HepG2 (cell line): ENCODE measurements at regions not wholly inside any gene's neighbourhood (a gene's known extent, or its start where the extent isn't known, plus 50 kb on each side); places are given as distances from the start of the nearest gene placed in this dataset.

Experiments
- ARID5B ChIP-seq: IDR thresholded peaks from 2 replicates; pipeline ENCODE4 v1.4.0; 2020; ENCODE audit warnings: mild to moderate bottlenecking, missing genetic modification reagents
- FOXA1 ChIP-seq, 2 experiments: fragments of 450-650 bp in 1 of 2; sonication (generic) in 1 of 2; formaldehyde crosslinking in 1 of 2; IDR thresholded peaks; 2 replicates each; pipeline versions ENCODE4 v1.4.0 to v1.6.1; 2016 to 2020; ENCODE audit warnings: missing genetic modification reagents in 1 of 2
- HDAC2 ChIP-seq: sonication (generic); formaldehyde crosslinking; IDR thresholded peaks from 2 replicates; pipeline ENCODE4 v1.4.0; 2020; ENCODE audit warnings: missing genetic modification reagents
- HHEX ChIP-seq: IDR thresholded peaks from 2 replicates; pipeline ENCODE4 v1.6.1; 2016; ENCODE audit warnings: control low read depth
- LCORL ChIP-seq, 2 experiments: fragments of 450-650 bp in 1 of 2; sonication (generic) in 1 of 2; formaldehyde crosslinking in 1 of 2; IDR thresholded peaks; 2 replicates each; pipeline versions ENCODE4 v1.5.0 to v1.6.1; 2017 to 2020; ENCODE audit warnings: antibody characterized with exemption in 1 of 2, missing genetic modification reagents in 1 of 2
- NFYC ChIP-seq: IDR thresholded peaks from 2 replicates; pipeline ENCODE4 v1.6.1; 2016; ENCODE audit warnings: missing genetic modification reagents, missing compliant biosample characterization
- RELA ChIP-seq: sonication (generic); formaldehyde crosslinking; IDR thresholded peaks from 2 replicates; pipeline ENCODE4 v1.4.0; 2020; ENCODE audit warnings: missing genetic modification reagents
- REPIN1 ChIP-seq: sonication (generic); formaldehyde crosslinking; IDR thresholded peaks from 2 replicates; pipeline ENCODE4 v1.8.0; 2022; ENCODE audit warnings: missing genetic modification reagents, low read depth, mild to moderate bottlenecking, borderline replicate concordance
- RFX3 ChIP-seq: IDR thresholded peaks from 2 replicates; pipeline ENCODE4 v1.6.1; 2016; ENCODE audit warnings: missing biosample characterization, missing genetic modification reagents
- RXRB ChIP-seq: IDR thresholded peaks from 2 replicates; pipeline ENCODE4 v1.6.1; 2016; ENCODE audit warnings: borderline replicate concordance, missing genetic modification reagents, missing compliant biosample characterization
- STAT5B ChIP-seq: sonication (generic); formaldehyde crosslinking; IDR thresholded peaks from 2 replicates; pipeline ENCODE4 v1.4.0; 2020; ENCODE audit warnings: missing genetic modification reagents
- TMF1 ChIP-seq: sonication (generic); formaldehyde crosslinking; IDR thresholded peaks from 2 replicates; pipeline ENCODE4 v1.8.1; 2022; ENCODE audit warnings: low read depth, missing genetic modification reagents
- ZBTB10 ChIP-seq: sonication (generic); formaldehyde crosslinking; IDR thresholded peaks from 2 replicates; pipeline ENCODE4 v1.4.0; 2020; ENCODE audit warnings: missing genetic modification reagents, borderline replicate concordance
- ZBTB21 ChIP-seq: sonication (generic); formaldehyde crosslinking; IDR thresholded peaks from 2 replicates; pipeline ENCODE4 v1.4.0; 2020; ENCODE audit warnings: missing genetic modification reagents
- ZBTB25 ChIP-seq: IDR thresholded peaks from 2 replicates; pipeline ENCODE4 v1.6.1; 2018; ENCODE audit warnings: missing genetic modification reagents
- ZNF260 ChIP-seq: sonication (generic); formaldehyde crosslinking; IDR thresholded peaks from 2 replicates; pipeline ENCODE4 v1.4.0; 2020; ENCODE audit warnings: missing genetic modification reagents, low read depth, mild to moderate bottlenecking, borderline replicate concordance
- ZNF460 ChIP-seq: sonication (generic); formaldehyde crosslinking; IDR thresholded peaks from 2 replicates; pipeline ENCODE4 v1.5.1; 2020; ENCODE audit warnings: missing genetic modification reagents, mild to moderate bottlenecking, borderline replicate concordance
- ZNF704 ChIP-seq: sonication (generic); formaldehyde crosslinking; IDR thresholded peaks from 2 replicates; pipeline ENCODE4 v1.8.1; 2023; ENCODE audit warnings: mild to moderate bottlenecking, inconsistent platforms, moderate library complexity, missing genetic modification reagents, borderline replicate concordance
- TF ChIP-seq, protein P1 (sequence below): IDR thresholded peaks from 2 replicates; pipeline ENCODE4 v1.6.1; 2012; ENCODE audit warnings: low read depth, low read length, improper control_type of control experiment

- TF ChIP-seq, protein P1, sequence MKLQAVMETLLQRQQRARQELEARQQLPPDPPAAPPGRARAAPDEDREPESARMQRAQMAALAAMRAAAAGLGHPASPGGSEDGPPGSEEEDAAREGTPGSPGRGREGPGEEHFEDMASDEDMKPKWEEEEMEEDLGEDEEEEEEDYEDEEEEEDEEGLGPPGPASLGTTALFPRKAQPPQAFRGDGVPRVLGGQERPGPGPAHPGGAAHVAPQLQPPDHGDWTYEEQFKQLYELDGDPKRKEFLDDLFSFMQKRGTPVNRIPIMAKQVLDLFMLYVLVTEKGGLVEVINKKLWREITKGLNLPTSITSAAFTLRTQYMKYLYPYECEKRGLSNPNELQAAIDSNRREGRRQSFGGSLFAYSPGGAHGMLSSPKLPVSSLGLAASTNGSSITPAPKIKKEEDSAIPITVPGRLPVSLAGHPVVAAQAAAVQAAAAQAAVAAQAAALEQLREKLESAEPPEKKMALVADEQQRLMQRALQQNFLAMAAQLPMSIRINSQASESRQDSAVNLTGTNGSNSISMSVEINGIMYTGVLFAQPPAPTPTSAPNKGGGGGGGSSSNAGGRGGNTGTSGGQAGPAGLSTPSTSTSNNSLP: 0 out of 2 replicates have a peak, but pooled peaks have one; percentile 49
- no peak for TF ChIP-seq RELA (CRISPR knock-in tag)
- peak; percentile 41; the same call in 1 of the 2 replicates for TF ChIP-seq RXRB (CRISPR knock-in tag)
- no peak for TF ChIP-seq LCORL (IDR thresholded peaks at IDR 0.05)
- TF ChIP-seq LCORL (CRISPR knock-in tag; IDR thresholded peaks at IDR 0.05): no peak
- TF ChIP-seq ZBTB21 (CRISPR knock-in tag): no peak
- no peak for TF ChIP-seq TMF1 (CRISPR knock-in tag)
- no peak for TF ChIP-seq ZNF260 (CRISPR knock-in tag)
- no peak for TF ChIP-seq RFX3 (CRISPR knock-in tag)
- no peak for TF ChIP-seq ZNF460
- TF ChIP-seq NFYC (CRISPR knock-in tag): no peak
- no peak for TF ChIP-seq HDAC2 (CRISPR knock-in tag)
- TF ChIP-seq STAT5B: no peak
- 0 out of 2 replicates have a peak, but pooled peaks have one; percentile 45 for TF ChIP-seq REPIN1 (CRISPR knock-in tag)
- TF ChIP-seq FOXA1 (IDR thresholded peaks at IDR 0.05): no peak
- TF ChIP-seq FOXA1 (CRISPR knock-in tag; IDR thresholded peaks at IDR 0.05): no peak
- TF ChIP-seq ZNF704 (CRISPR knock-in tag): no peak
- no peak for TF ChIP-seq ZBTB10 (CRISPR knock-in tag)
- no peak for TF ChIP-seq HHEX
- TF ChIP-seq ARID5B (CRISPR knock-in tag): peak; percentile 44
- TF ChIP-seq ZBTB25 (CRISPR knock-in tag): 0 out of 2 replicates have a peak, but pooled peaks have one; percentile 40
Measured at GRCh38 chr10:33008499-33009243, 50.6 kb upstream of the ITGB1 start (continued).
